ENCODE measurements at regions not wholly inside any gene's neighbourhood (a gene's known extent, or its start where the extent isn't known, plus 50 kb on each side); places are given as distances from the start of the nearest gene placed in this dataset.

DNA sequence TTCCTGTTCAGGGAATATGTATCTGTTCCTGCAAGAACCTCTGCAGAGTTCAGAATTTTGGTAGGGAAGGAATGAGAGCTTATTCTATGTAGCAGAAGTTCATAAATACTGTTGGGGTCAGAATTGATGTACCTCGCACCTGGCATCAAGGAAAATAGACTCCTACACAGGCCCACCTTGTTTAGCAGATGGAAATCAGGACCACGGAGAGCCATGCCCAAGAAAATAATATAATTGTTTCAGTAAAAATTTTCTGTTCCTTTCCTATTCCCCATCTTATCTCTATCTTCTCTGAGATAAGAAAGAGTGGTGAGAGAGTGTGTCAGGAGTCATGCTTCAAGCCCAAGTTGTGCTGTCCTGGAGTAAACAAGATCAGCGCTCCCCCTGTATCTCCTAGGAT, 404.7 kb upstream of the UBE2E2 start (continued):
- TF ChIP-seq ZNF776 (tag by site-specific recombination; IDR thresholded peaks at IDR 0.05; ENCODE audit: borderline replicate concordance) (no peak), ZNF24 (tag by site-specific recombination; IDR thresholded peaks at IDR 0.05) (no peak), ZIC2 (tag by site-specific recombination; IDR thresholded peaks at IDR 0.05) (no peak), ZNF350 (tag by site-specific recombination; IDR thresholded peaks at IDR 0.05) (no peak), ZNF560 (tag by site-specific recombination; IDR thresholded peaks at IDR 0.05; ENCODE audit: borderline replicate concordance) (no peak), ZNF175 (tag by site-specific recombination; IDR thresholded peaks at IDR 0.05) (no peak), OVOL3 (tag by site-specific recombination; IDR thresholded peaks at IDR 0.05) (no peak), ZNF169 (tag by site-specific recombination; IDR thresholded peaks at IDR 0.05) (no peak), ZNF76 (tag by site-specific recombination; IDR thresholded peaks at IDR 0.05; ENCODE audit: borderline replicate concordance, low read depth) (no peak)

DNA sequence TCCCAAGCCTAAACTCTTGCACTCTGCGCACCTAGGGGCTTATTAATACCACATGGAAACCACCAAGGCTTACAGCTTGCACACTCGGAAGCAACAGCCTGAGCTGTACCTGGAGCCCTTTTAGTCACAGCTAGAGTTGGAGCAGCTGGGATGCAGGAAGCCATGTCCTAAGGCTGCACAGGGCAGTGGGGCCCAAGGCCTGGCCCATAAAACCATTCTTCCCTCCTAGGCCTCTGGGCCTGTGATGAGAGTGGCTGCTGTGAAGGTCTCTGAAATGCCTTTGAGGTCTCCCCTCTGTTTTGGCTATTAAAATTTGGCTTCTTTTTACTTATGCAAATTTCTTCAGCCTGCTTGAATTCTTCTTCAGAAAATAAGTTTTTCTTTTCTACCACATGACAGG, 383.9 kb upstream of the UBE2E2 start:
- H3K27ac ChIP-seq (ENCODE audit: extremely low read depth, low read depth, low read length): no peak overlapping the region
- H3K36me3 ChIP-seq (ENCODE audit: control insufficient read depth in 2 of 2, insufficient read depth in 1 of 2, low read length in 2 of 2): no peaks in the 10 kb centered on the region
- peak; percentile 82 for TF ChIP-seq ZNF585B (tag by site-specific recombination; IDR thresholded peaks at IDR 0.05)
- TF ChIP-seq, protein P1, sequence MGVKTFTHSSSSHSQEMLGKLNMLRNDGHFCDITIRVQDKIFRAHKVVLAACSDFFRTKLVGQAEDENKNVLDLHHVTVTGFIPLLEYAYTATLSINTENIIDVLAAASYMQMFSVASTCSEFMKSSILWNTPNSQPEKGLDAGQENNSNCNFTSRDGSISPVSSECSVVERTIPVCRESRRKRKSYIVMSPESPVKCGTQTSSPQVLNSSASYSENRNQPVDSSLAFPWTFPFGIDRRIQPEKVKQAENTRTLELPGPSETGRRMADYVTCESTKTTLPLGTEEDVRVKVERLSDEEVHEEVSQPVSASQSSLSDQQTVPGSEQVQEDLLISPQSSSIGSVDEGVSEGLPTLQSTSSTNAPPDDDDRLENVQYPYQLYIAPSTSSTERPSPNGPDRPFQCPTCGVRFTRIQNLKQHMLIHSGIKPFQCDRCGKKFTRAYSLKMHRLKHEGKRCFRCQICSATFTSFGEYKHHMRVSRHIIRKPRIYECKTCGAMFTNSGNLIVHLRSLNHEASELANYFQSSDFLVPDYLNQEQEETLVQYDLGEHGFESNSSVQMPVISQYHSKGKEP (tag by site-specific recombination; IDR thresholded peaks at IDR 0.05): no peak
- no peaks in the 10 kb centered on the region for H3K4me1 ChIP-seq (ENCODE audit: control insufficient read depth, insufficient read depth, low read length)
- H3K9me3 ChIP-seq (ENCODE audit: control insufficient read depth, insufficient read depth, low read depth, low read length): no peaks in the 10 kb centered on the region
- POLR2A ChIA-PET: no interaction called here
- no peak overlapping the region for H3K4me3 ChIP-seq (ENCODE audit: low read depth, low read length)
- CTCF ChIA-PET: no interaction called here

DNA sequence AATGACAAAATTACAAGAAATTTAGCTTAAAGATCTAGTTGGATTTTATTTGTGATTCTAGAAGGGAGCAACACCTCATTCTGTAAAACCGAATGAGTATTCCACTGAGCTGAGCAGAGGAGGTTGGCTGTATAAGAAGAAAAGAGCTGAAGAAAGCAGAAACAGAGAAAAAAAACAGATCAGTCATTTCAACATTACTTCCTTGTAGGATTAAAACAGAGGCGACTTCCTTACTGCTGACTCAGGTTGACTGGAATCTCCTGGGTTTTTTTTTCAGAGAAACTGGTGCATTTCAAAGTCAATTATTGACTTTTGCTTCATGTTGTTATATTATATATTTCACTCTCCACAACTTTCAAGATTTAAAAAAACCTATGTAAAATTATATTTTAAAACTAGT, 368.1 kb upstream of the UBE2E2 start:
- H3K36me3 ChIP-seq (ENCODE audit: control insufficient read depth in 2 of 2, insufficient read depth in 1 of 2, low read length in 2 of 2): no peaks in the 10 kb centered on the region
- CTCF ChIA-PET: no interaction called here
- H3K4me3 ChIP-seq (ENCODE audit: low read depth, low read length): no peak overlapping the region
- H3K27ac ChIP-seq (ENCODE audit: extremely low read depth, low read depth, low read length): no peak overlapping the region
- H3K9me3 ChIP-seq (ENCODE audit: control insufficient read depth, insufficient read depth, low read depth, low read length): no peaks in the 10 kb centered on the region
- POLR2A ChIA-PET: no interaction called here
- H3K4me1 ChIP-seq (ENCODE audit: control insufficient read depth, insufficient read depth, low read length): no peaks in the 10 kb centered on the region
- TF ChIP-seq ZNF544 (tag by site-specific recombination; IDR thresholded peaks at IDR 0.05) (no peak), ZXDB (tag by site-specific recombination; IDR thresholded peaks at IDR 0.05) (no peak), ZNF416 (tag by site-specific recombination; IDR thresholded peaks at IDR 0.05) (no peak), ZNF169 (tag by site-specific recombination; IDR thresholded peaks at IDR 0.05) (no peak), ZBTB21 (tag by site-specific recombination; IDR thresholded peaks at IDR 0.05) (no peak), ZNF155 (tag by site-specific recombination; IDR thresholded peaks at IDR 0.05) (no peak), ZNF610 (tag by site-specific recombination; IDR thresholded peaks at IDR 0.05; ENCODE audit: borderline replicate concordance) (no peak), ZBTB17 (tag by site-specific recombination; IDR thresholded peaks at IDR 0.05) (no peak), ZFP69B (tag by site-specific recombination; IDR thresholded peaks at IDR 0.05) (no peak), PRDM1 (tag by site-specific recombination; IDR thresholded peaks at IDR 0.05) (no peak), ZNF10 (tag by site-specific recombination; IDR thresholded peaks at IDR 0.05) (no peak), SP3 (tag by site-specific recombination; IDR thresholded peaks at IDR 0.05) (no peak)
- TF ChIP-seq, protein P2, sequence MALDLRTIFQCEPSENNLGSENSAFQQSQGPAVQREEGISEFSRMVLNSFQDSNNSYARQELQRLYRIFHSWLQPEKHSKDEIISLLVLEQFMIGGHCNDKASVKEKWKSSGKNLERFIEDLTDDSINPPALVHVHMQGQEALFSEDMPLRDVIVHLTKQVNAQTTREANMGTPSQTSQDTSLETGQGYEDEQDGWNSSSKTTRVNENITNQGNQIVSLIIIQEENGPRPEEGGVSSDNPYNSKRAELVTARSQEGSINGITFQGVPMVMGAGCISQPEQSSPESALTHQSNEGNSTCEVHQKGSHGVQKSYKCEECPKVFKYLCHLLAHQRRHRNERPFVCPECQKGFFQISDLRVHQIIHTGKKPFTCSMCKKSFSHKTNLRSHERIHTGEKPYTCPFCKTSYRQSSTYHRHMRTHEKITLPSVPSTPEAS (tag by site-specific recombination; IDR thresholded peaks at IDR 0.05): no peak
- TF ChIP-seq, protein P3, sequence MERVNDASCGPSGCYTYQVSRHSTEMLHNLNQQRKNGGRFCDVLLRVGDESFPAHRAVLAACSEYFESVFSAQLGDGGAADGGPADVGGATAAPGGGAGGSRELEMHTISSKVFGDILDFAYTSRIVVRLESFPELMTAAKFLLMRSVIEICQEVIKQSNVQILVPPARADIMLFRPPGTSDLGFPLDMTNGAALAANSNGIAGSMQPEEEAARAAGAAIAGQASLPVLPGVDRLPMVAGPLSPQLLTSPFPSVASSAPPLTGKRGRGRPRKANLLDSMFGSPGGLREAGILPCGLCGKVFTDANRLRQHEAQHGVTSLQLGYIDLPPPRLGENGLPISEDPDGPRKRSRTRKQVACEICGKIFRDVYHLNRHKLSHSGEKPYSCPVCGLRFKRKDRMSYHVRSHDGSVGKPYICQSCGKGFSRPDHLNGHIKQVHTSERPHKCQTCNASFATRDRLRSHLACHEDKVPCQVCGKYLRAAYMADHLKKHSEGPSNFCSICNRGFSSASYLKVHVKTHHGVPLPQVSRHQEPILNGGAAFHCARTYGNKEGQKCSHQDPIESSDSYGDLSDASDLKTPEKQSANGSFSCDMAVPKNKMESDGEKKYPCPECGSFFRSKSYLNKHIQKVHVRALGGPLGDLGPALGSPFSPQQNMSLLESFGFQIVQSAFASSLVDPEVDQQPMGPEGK (tag by site-specific recombination; IDR thresholded peaks at IDR 0.05): no peak
- TF ChIP-seq, protein P4, sequence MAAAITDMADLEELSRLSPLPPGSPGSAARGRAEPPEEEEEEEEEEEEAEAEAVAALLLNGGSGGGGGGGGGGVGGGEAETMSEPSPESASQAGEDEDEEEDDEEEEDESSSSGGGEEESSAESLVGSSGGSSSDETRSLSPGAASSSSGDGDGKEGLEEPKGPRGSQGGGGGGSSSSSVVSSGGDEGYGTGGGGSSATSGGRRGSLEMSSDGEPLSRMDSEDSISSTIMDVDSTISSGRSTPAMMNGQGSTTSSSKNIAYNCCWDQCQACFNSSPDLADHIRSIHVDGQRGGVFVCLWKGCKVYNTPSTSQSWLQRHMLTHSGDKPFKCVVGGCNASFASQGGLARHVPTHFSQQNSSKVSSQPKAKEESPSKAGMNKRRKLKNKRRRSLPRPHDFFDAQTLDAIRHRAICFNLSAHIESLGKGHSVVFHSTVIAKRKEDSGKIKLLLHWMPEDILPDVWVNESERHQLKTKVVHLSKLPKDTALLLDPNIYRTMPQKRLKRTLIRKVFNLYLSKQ (tag by site-specific recombination; IDR thresholded peaks at IDR 0.05; ENCODE audit: borderline replicate concordance): no peak
- TF ChIP-seq, protein P5, sequence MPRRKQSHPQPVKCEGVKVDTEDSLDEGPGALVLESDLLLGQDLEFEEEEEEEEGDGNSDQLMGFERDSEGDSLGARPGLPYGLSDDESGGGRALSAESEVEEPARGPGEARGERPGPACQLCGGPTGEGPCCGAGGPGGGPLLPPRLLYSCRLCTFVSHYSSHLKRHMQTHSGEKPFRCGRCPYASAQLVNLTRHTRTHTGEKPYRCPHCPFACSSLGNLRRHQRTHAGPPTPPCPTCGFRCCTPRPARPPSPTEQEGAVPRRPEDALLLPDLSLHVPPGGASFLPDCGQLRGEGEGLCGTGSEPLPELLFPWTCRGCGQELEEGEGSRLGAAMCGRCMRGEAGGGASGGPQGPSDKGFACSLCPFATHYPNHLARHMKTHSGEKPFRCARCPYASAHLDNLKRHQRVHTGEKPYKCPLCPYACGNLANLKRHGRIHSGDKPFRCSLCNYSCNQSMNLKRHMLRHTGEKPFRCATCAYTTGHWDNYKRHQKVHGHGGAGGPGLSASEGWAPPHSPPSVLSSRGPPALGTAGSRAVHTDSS (tag by site-specific recombination; IDR thresholded peaks at IDR 0.05): no peak

Measured in HEK293 (cell line).